CD8-positive, alpha-beta memory T cell (primary cell): ENCODE measurements at regions not wholly inside any gene's neighbourhood (a gene's known extent, or its start where the extent isn't known, plus 50 kb on each side); places are given as distances from the start of the nearest gene placed in this dataset.
A peak's percentile ranks its signal among the peaks of the same experiment; 100 is the strongest.

ENCODE experiments used
- CTCF ChIA-PET: fragments of 350-600 bp; sonication (Branson Sonifier 250); formaldehyde crosslinking; loops from one replicate; lab custom pipeline; 2021; ENCODE audit warnings: antibody characterized with exemption; lab: Charles Lee
- POLR2A ChIA-PET: fragments of 350-600 bp; sonication (Branson Sonifier 250); formaldehyde crosslinking; loops from one replicate; lab custom pipeline; 2021; ENCODE audit warnings: antibody characterized with exemption; lab: Charles Lee
- DNase-seq, 5 donors: peaks; one replicate each; pipeline versions ENCODE4 v3.0.0 to v3.0.0-alpha.2; 2020 to 2022; ENCODE audit warnings: mixed read lengths in 1 of 5
- H3K27ac ChIP-seq: one replicate; pipeline ENCODE4 v1.7.0; 2013; ENCODE audit warnings: low read depth, mild to moderate bottlenecking, low read length, moderate library complexity
- H3K27me3 ChIP-seq: 2 replicates; pipeline ENCODE4 v1.7.0; 2013; ENCODE audit warnings: low read length, mild to moderate bottlenecking; ENCODE audit not compliant: insufficient read depth, poor library complexity, severe bottlenecking
- H3K36me3 ChIP-seq: 2 replicates; pipeline ENCODE4 v1.7.0; 2013; ENCODE audit warnings: mild to moderate bottlenecking, low read length, moderate library complexity; ENCODE audit not compliant: insufficient read depth
- H3K4me1 ChIP-seq: 2 replicates; pipeline ENCODE4 v1.7.0; 2013; ENCODE audit warnings: mild to moderate bottlenecking, low read length, moderate library complexity; ENCODE audit not compliant: insufficient read depth
- H3K4me3 ChIP-seq: 2 replicates; pipeline ENCODE4 v1.7.0; 2013; ENCODE audit warnings: mild to moderate bottlenecking, low read length
- H3K9me3 ChIP-seq: 2 replicates; pipeline ENCODE4 v1.7.0; 2013; ENCODE audit warnings: mild to moderate bottlenecking, low read length
- H3K27ac Mint-ChIP-seq, 8 donors: one replicate each; pipeline ENCODE4 v1.8.0; 2020 to 2021; ENCODE audit warnings: mixed read lengths in 8 of 8, mild to moderate bottlenecking in 6 of 8, inconsistent platforms in 3 of 8, moderate library complexity in 3 of 8
- H3K27me3 Mint-ChIP-seq, 2 donors: one replicate each; pipeline ENCODE4 v1.8.0; 2020 to 2021; ENCODE audit warnings: mixed read lengths in 2 of 2, mild to moderate bottlenecking in 1 of 2, moderate library complexity in 1 of 2
- H3K36me3 Mint-ChIP-seq, 3 donors: one replicate each; pipeline ENCODE4 v1.8.0; 2020 to 2021; ENCODE audit warnings: mixed read lengths in 3 of 3, inconsistent platforms in 1 of 3, mild to moderate bottlenecking in 1 of 3
- H3K4me1 Mint-ChIP-seq, 3 donors: one replicate each; pipeline ENCODE4 v1.8.0; 2020 to 2021; ENCODE audit warnings: mixed read lengths in 3 of 3, inconsistent platforms in 1 of 3, mild to moderate bottlenecking in 1 of 3
- H3K4me3 Mint-ChIP-seq, 7 donors: one replicate each; pipeline ENCODE4 v1.8.0; 2020 to 2021; ENCODE audit warnings: mixed read lengths in 7 of 7, mild to moderate bottlenecking in 6 of 7, moderate library complexity in 4 of 7, inconsistent platforms in 2 of 7
- H3K9me3 Mint-ChIP-seq, 5 donors: one replicate each; pipeline ENCODE4 v1.8.0; 2020 to 2022; ENCODE audit warnings: mixed read lengths in 5 of 5, mild to moderate bottlenecking in 3 of 5, moderate library complexity in 2 of 5, inconsistent platforms in 1 of 5

- Histone ChIP-seq H3K27me3 (no peaks in the 10 kb centered on the region), H3K36me3 (no peaks in the 10 kb centered on the region), H3K27ac (no peak overlapping the region), H3K9me3 (no peaks in the 10 kb centered on the region), H3K4me3 (no peak overlapping the region), H3K4me1 (no peaks in the 10 kb centered on the region)
- ChIA-PET CTCF (no interaction called here), POLR2A (no interaction called here)
- no peak for DNase-seq
- Mint-ChIP-seq H3K36me3 (no peaks in the 10 kb centered on the region), H3K9me3 (peaks cover 0 to 6% (median 3%) of the 10 kb centered on the region in 5 donors), H3K27ac (no peak overlapping the region), H3K4me3 (no peak overlapping the region), H3K4me1 (no peaks in the 10 kb centered on the region), H3K27me3 (no peaks in the 10 kb centered on the region)
Observed at GRCh38 chr6:9717568-9717967, 697.3 kb downstream of the TFAP2A start.

DNA sequence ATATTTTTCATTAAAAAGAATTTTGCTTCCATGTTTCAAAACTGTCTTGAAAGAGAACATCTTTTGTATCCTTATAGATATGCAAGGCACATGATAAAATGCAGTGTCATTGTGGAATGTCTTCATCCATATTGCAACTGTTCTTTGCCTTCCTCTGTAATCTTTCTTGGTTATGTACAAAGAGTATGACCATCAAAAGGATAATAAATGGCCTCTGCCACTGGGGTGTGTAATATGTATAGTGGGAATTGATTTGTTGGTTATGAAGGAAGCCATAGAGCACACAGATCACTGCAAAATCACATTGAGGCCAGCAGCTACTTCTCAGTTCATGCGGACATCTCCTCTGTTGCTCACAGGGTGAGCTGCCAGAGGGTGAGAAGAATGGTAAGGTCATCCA is 703.5 kb downstream of the TFAP2A start:
- H3K27me3 Mint-ChIP-seq, result no peaks in the 10 kb centered on the region
- H3K9me3 ChIP-seq, result no peaks in the 10 kb centered on the region
- no peak overlapping the region for H3K27ac ChIP-seq
- no peaks in the 10 kb centered on the region for H3K4me1 Mint-ChIP-seq
- H3K4me3 Mint-ChIP-seq, result no peak overlapping the region
- H3K4me3 ChIP-seq, result no peak overlapping the region
- no peaks in the 10 kb centered on the region for H3K27me3 ChIP-seq
- ChIA-PET CTCF (no interaction called here), POLR2A (no interaction called here)
- no peaks in the 10 kb centered on the region for H3K4me1 ChIP-seq
- H3K27ac Mint-ChIP-seq, result no peak overlapping the region
- DNase-seq, result no peak
- H3K36me3 Mint-ChIP-seq, result no peaks in the 10 kb centered on the region
- no peaks in the 10 kb centered on the region for H3K36me3 ChIP-seq
- H3K9me3 Mint-ChIP-seq, result peaks cover 0 to 6% (median 2%) of the 10 kb centered on the region in 5 donors

GRCh38 chr6:9710574-9710973 is 704.3 kb downstream of the TFAP2A start:
- Histone ChIP-seq H3K27me3 (no peaks in the 10 kb centered on the region), H3K4me3 (no peak overlapping the region), H3K4me1 (no peaks in the 10 kb centered on the region), H3K27ac (no peak overlapping the region), H3K36me3 (no peaks in the 10 kb centered on the region), H3K9me3 (no peaks in the 10 kb centered on the region)
- no peaks in the 10 kb centered on the region for H3K27me3 Mint-ChIP-seq
- H3K27ac Mint-ChIP-seq, result no peak overlapping the region
- POLR2A ChIA-PET, result no interaction called here
- H3K4me1 Mint-ChIP-seq, result no peaks in the 10 kb centered on the region
- no peak overlapping the region for H3K4me3 Mint-ChIP-seq
- CTCF ChIA-PET, result interaction anchor here (0.7 kb wide), 1 partner anchor 110 kb away, joined by 4 read pairs; no protein-coding TSS in a partner anchor
- no peak for DNase-seq
- no peaks in the 10 kb centered on the region for H3K36me3 Mint-ChIP-seq
- H3K9me3 Mint-ChIP-seq, result peaks cover 0 to 6% (median 2%) of the 10 kb centered on the region in 5 donors

GRCh38 chr6:9708600-9708999 is 706.3 kb downstream of the TFAP2A start:
- POLR2A ChIA-PET, result no interaction called here
- no peak overlapping the region for H3K4me3 ChIP-seq
- CTCF ChIA-PET, result no interaction called here
- no peaks in the 10 kb centered on the region for H3K27me3 Mint-ChIP-seq
- H3K27me3 ChIP-seq, result no peaks in the 10 kb centered on the region
- peak overlapping the region in 2 of 7 donors; percentile 6 to 10 for H3K4me3 Mint-ChIP-seq
- peaks cover 0 to 10% (median 2%) of the 10 kb centered on the region in 5 donors for H3K9me3 Mint-ChIP-seq
- no peak for DNase-seq
- H3K36me3 ChIP-seq, result no peaks in the 10 kb centered on the region
- no peaks in the 10 kb centered on the region for H3K9me3 ChIP-seq
- no peak overlapping the region for H3K27ac ChIP-seq
- no peaks in the 10 kb centered on the region for H3K4me1 ChIP-seq
- no peak overlapping the region for H3K27ac Mint-ChIP-seq
- H3K36me3 Mint-ChIP-seq, result no peaks in the 10 kb centered on the region
- no peaks in the 10 kb centered on the region for H3K4me1 Mint-ChIP-seq

- POLR2A ChIA-PET, result no interaction called here
- DNase-seq, result no peak
- H3K27ac Mint-ChIP-seq, result no peak overlapping the region
Observed at GRCh38 chr6:9704989-9705388, 709.9 kb downstream of the TFAP2A start.

GRCh38 chr6:9702914-9703313 is 712.0 kb downstream of the TFAP2A start:
- Mint-ChIP-seq H3K36me3 (no peaks in the 10 kb centered on the region), H3K9me3 (peaks cover 0 to 10% (median 4%) of the 10 kb centered on the region in 5 donors), H3K4me3 (no peak overlapping the region), H3K27me3 (no peaks in the 10 kb centered on the region), H3K27ac (no peak overlapping the region), H3K4me1 (no peaks in the 10 kb centered on the region)
- Histone ChIP-seq H3K4me1 (no peaks in the 10 kb centered on the region), H3K27me3 (no peaks in the 10 kb centered on the region), H3K9me3 (no peaks in the 10 kb centered on the region), H3K27ac (no peak overlapping the region), H3K36me3 (no peaks in the 10 kb centered on the region), H3K4me3 (no peak overlapping the region)
- ChIA-PET CTCF (no interaction called here), POLR2A (no interaction called here)
- DNase-seq, result no peak

More at GRCh38 chr6:9704989-9705388, 709.9 kb downstream of the TFAP2A start:
- Histone ChIP-seq H3K27me3 (no peaks in the 10 kb centered on the region), H3K36me3 (no peaks in the 10 kb centered on the region), H3K4me3 (no peak overlapping the region), H3K9me3 (no peaks in the 10 kb centered on the region), H3K4me1 (no peaks in the 10 kb centered on the region), H3K27ac (no peak overlapping the region)
- no peaks in the 10 kb centered on the region for H3K27me3 Mint-ChIP-seq
- H3K36me3 Mint-ChIP-seq, result no peaks in the 10 kb centered on the region
- CTCF ChIA-PET, result no interaction called here
- H3K4me1 Mint-ChIP-seq, result no peaks in the 10 kb centered on the region
- H3K4me3 Mint-ChIP-seq, result no peak overlapping the region
- peaks cover 0 to 10% (median 4%) of the 10 kb centered on the region in 5 donors for H3K9me3 Mint-ChIP-seq

DNA sequence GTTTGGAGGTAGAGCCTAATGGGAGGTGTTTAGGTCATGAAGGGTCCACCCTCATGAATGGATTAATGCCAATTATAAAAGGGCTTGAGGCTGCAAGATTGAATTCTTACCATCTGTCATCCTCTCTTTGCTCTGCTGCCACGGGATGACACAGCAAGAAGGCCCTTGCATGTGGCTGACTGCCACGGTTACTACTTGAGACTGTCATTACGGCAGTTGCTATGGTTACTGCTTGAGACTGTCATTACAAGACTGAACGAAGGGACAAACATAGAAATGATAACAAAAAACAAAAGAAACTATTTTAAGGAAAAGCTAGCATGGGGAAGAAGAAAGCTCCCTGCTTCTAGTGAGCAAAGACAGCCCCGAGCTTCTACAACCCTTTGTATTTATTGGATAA is 715.0 kb downstream of the TFAP2A start:
- Mint-ChIP-seq H3K4me3 (no peak overlapping the region), H3K27me3 (no peaks in the 10 kb centered on the region)
- POLR2A ChIA-PET, result no interaction called here

DNA sequence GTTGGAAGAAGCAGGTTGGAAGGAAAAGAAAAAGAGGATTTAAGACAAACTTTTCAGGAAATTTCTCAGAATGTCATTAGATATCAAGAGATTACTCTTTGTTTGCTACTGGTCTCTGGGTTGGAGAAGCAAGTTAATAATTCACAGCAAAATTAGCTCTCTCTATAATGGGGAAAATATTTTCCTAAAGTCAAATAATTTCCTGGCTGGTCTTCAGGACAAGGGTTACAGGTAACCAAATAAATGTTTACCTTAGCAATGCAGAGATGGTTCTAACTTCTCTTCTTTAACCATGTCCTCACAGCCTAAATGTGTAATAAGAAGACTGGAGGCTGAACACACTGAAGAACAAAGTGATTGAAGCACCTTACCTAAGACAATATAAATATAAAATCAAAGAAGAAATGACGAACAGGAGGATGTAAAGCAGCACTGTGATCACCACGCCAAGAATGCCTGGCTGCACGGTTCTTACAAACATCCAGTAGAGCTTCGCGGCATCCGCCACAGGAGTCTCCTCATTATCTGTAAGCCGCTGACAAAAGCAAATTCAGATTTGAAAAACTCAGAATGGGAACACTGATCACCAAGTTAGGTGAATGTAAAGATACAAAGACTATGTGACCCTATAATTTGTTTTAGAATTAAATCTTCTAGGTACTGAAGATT is 717.5 kb downstream of the TFAP2A start:
- CTCF ChIA-PET, result no interaction called here
- no peaks in the 10 kb centered on the region for H3K36me3 Mint-ChIP-seq
- peaks cover 0 to 5% (median 2%) of the 10 kb centered on the region in 5 donors for H3K9me3 Mint-ChIP-seq
- Histone ChIP-seq H3K4me1 (no peaks in the 10 kb centered on the region), H3K27ac (no peak overlapping the region), H3K9me3 (no peaks in the 10 kb centered on the region), H3K36me3 (no peaks in the 10 kb centered on the region), H3K4me3 (no peak overlapping the region), H3K27me3 (no peaks in the 10 kb centered on the region)
- POLR2A ChIA-PET, result no interaction called here
- DNase-seq, result no peak
- H3K4me1 Mint-ChIP-seq, result no peaks in the 10 kb centered on the region
- H3K27me3 Mint-ChIP-seq, result no peaks in the 10 kb centered on the region
- H3K27ac Mint-ChIP-seq, result no peak overlapping the region
- no peak overlapping the region for H3K4me3 Mint-ChIP-seq

More for the DNA sequence above, 715.0 kb downstream of the TFAP2A start:
- Histone ChIP-seq H3K27me3 (no peaks in the 10 kb centered on the region), H3K9me3 (no peaks in the 10 kb centered on the region), H3K36me3 (no peaks in the 10 kb centered on the region), H3K27ac (no peak overlapping the region), H3K4me3 (no peak overlapping the region), H3K4me1 (no peaks in the 10 kb centered on the region)
- no peaks in the 10 kb centered on the region for H3K36me3 Mint-ChIP-seq
- peaks cover 0 to 6% (median 2%) of the 10 kb centered on the region in 5 donors for H3K9me3 Mint-ChIP-seq
- H3K4me1 Mint-ChIP-seq, result no peaks in the 10 kb centered on the region
- H3K27ac Mint-ChIP-seq, result no peak overlapping the region
- CTCF ChIA-PET, result no interaction called here
- no peak for DNase-seq
